ENCODE measurements at regions not wholly inside any gene's neighbourhood (a gene's known extent, or its start where the extent isn't known, plus 50 kb on each side); places are given as distances from the start of the nearest gene placed in this dataset.
"Not testable (repeated sequence)": the region's sequence is repeated elsewhere in the genome, so short reads cannot be mapped to it uniquely, and the experiment has no call there.

GRCh38 chr3:81887448-81887847 is 126.0 kb upstream of the GBE1 start:
- intact Hi-C loops (cut with micrococcal nuclease) = no loop called here
- Mint-ChIP-seq H3K4me1 (ENCODE audit: low read depth) (no peaks in the 10 kb centered on the region), H3K4me3 (no peak overlapping the region), H3K27ac (no peak overlapping the region), H3K9me3 (no peaks in the 10 kb centered on the region), H3K36me3 (ENCODE audit: low read depth) (no peaks in the 10 kb centered on the region), H3K27me3 (ENCODE audit: insufficient read depth) (no peaks in the 10 kb centered on the region)
- no peak for DNase-seq (ENCODE audit: low spot score)

- intact Hi-C loops (cut with micrococcal nuclease) = no loop called here
- Mint-ChIP-seq H3K4me3 (no peak overlapping the region), H3K27me3 (ENCODE audit: insufficient read depth) (no peaks in the 10 kb centered on the region), H3K27ac (no peak overlapping the region), H3K4me1 (ENCODE audit: low read depth) (no peaks in the 10 kb centered on the region), H3K9me3 (no peaks in the 10 kb centered on the region), H3K36me3 (ENCODE audit: low read depth) (no peaks in the 10 kb centered on the region)
- DNase-seq (ENCODE audit: low spot score) = no peak
Observed at GRCh38 chr3:81886081-81886480, 124.6 kb upstream of the GBE1 start.

GRCh38 chr3:81884791-81885190 is 123.3 kb upstream of the GBE1 start:
- Mint-ChIP-seq H3K27ac (no peak overlapping the region), H3K36me3 (ENCODE audit: low read depth) (no peaks in the 10 kb centered on the region), H3K4me3 (no peak overlapping the region), H3K9me3 (no peaks in the 10 kb centered on the region), H3K4me1 (ENCODE audit: low read depth) (no peaks in the 10 kb centered on the region), H3K27me3 (ENCODE audit: insufficient read depth) (no peaks in the 10 kb centered on the region)
- no peak for DNase-seq (ENCODE audit: low spot score)
- intact Hi-C loops (cut with micrococcal nuclease) = no loop called here

GRCh38 chr3:81876826-81877225 is 115.4 kb upstream of the GBE1 start:
- no peak for DNase-seq (ENCODE audit: low spot score)
- no peaks in the 10 kb centered on the region for H3K9me3 Mint-ChIP-seq

GRCh38 chr3:81874738-81875137 is 113.3 kb upstream of the GBE1 start:
- no peaks in the 10 kb centered on the region for H3K36me3 Mint-ChIP-seq (ENCODE audit: low read depth)
- no peak overlapping the region for H3K27ac Mint-ChIP-seq
- intact Hi-C loops (cut with micrococcal nuclease) = no loop called here
- no peaks in the 10 kb centered on the region for H3K4me1 Mint-ChIP-seq (ENCODE audit: low read depth)
- no peak overlapping the region for H3K4me3 Mint-ChIP-seq
- no peaks in the 10 kb centered on the region for H3K27me3 Mint-ChIP-seq (ENCODE audit: insufficient read depth)
- DNase-seq (ENCODE audit: low spot score) = no peak
- H3K9me3 Mint-ChIP-seq = no peaks in the 10 kb centered on the region

More at GRCh38 chr3:81876826-81877225, 115.4 kb upstream of the GBE1 start:
- intact Hi-C loops (cut with micrococcal nuclease) = no loop called here
- no peaks in the 10 kb centered on the region for H3K27me3 Mint-ChIP-seq (ENCODE audit: insufficient read depth)
- H3K4me1 Mint-ChIP-seq (ENCODE audit: low read depth) = no peaks in the 10 kb centered on the region
- H3K36me3 Mint-ChIP-seq (ENCODE audit: low read depth) = no peaks in the 10 kb centered on the region
- no peak overlapping the region for H3K4me3 Mint-ChIP-seq
- no peak overlapping the region for H3K27ac Mint-ChIP-seq

- Mint-ChIP-seq H3K36me3 (ENCODE audit: low read depth) (no peaks in the 10 kb centered on the region), H3K27me3 (ENCODE audit: insufficient read depth) (no peaks in the 10 kb centered on the region), H3K27ac (no peak overlapping the region), H3K4me1 (ENCODE audit: low read depth) (no peaks in the 10 kb centered on the region), H3K4me3 (no peak overlapping the region), H3K9me3 (no peaks in the 10 kb centered on the region)
- DNase-seq (ENCODE audit: low spot score) = no peak
- intact Hi-C loops (cut with micrococcal nuclease) = no loop called here
Observed at GRCh38 chr3:81872566-81872965, 111.1 kb upstream of the GBE1 start.

GRCh38 chr3:81871358-81872155 is 110.1 kb upstream of the GBE1 start:
- H3K4me1 Mint-ChIP-seq (ENCODE audit: low read depth) = no peaks in the 10 kb centered on the region
- no peaks in the 10 kb centered on the region for H3K27me3 Mint-ChIP-seq (ENCODE audit: insufficient read depth)
- intact Hi-C loops (cut with micrococcal nuclease) = no loop called here
- no peaks in the 10 kb centered on the region for H3K36me3 Mint-ChIP-seq (ENCODE audit: low read depth)
- H3K27ac Mint-ChIP-seq = no peak overlapping the region
- no peaks in the 10 kb centered on the region for H3K9me3 Mint-ChIP-seq
- no peak for DNase-seq (ENCODE audit: low spot score)
- no peak overlapping the region for H3K4me3 Mint-ChIP-seq

- no peaks in the 10 kb centered on the region for H3K9me3 Mint-ChIP-seq
- H3K27me3 Mint-ChIP-seq (ENCODE audit: insufficient read depth) = no peaks in the 10 kb centered on the region
- no peak overlapping the region for H3K27ac Mint-ChIP-seq
- H3K4me3 Mint-ChIP-seq = no peak overlapping the region
- H3K36me3 Mint-ChIP-seq (ENCODE audit: low read depth) = no peaks in the 10 kb centered on the region
- no peaks in the 10 kb centered on the region for H3K4me1 Mint-ChIP-seq (ENCODE audit: low read depth)
- intact Hi-C loops (cut with micrococcal nuclease) = no loop called here
- no peak for DNase-seq (ENCODE audit: low spot score)
Observed at GRCh38 chr3:81869382-81869781, 107.9 kb upstream of the GBE1 start.

- DNase-seq (ENCODE audit: low spot score) = no peak
- no peaks in the 10 kb centered on the region for H3K4me1 Mint-ChIP-seq (ENCODE audit: low read depth)
- H3K9me3 Mint-ChIP-seq = no peaks in the 10 kb centered on the region
- H3K27ac Mint-ChIP-seq = no peak overlapping the region
- H3K27me3 Mint-ChIP-seq (ENCODE audit: insufficient read depth) = peaks cover 1% of the 10 kb centered on the region
- no peaks in the 10 kb centered on the region for H3K36me3 Mint-ChIP-seq (ENCODE audit: low read depth)
- intact Hi-C loops (cut with micrococcal nuclease) = no loop called here
- no peak overlapping the region for H3K4me3 Mint-ChIP-seq
Observed at GRCh38 chr3:81868597-81868996, 107.2 kb upstream of the GBE1 start.

GRCh38 chr3:81867875-81868274 is 106.4 kb upstream of the GBE1 start:
- Mint-ChIP-seq H3K9me3 (no peaks in the 10 kb centered on the region), H3K27ac (no peak overlapping the region), H3K4me3 (no peak overlapping the region), H3K36me3 (ENCODE audit: low read depth) (no peaks in the 10 kb centered on the region), H3K27me3 (ENCODE audit: insufficient read depth) (peaks cover 1% of the 10 kb centered on the region), H3K4me1 (ENCODE audit: low read depth) (no peaks in the 10 kb centered on the region)
- no peak for DNase-seq (ENCODE audit: low spot score)
- intact Hi-C loops (cut with micrococcal nuclease) = no loop called here

GRCh38 chr3:81865164-81865563 is 103.7 kb upstream of the GBE1 start:
- H3K27me3 Mint-ChIP-seq (ENCODE audit: insufficient read depth); intact Hi-C loops (cut with micrococcal nuclease); H3K36me3 Mint-ChIP-seq (ENCODE audit: low read depth); H3K27ac Mint-ChIP-seq; H3K9me3 Mint-ChIP-seq; H3K4me1 Mint-ChIP-seq (ENCODE audit: low read depth); DNase-seq (ENCODE audit: low spot score); H3K4me3 Mint-ChIP-seq: not testable (repeated sequence)

GRCh38 chr3:81864272-81864671 is 102.8 kb upstream of the GBE1 start:
- DNase-seq (ENCODE audit: low spot score) = no peak
- Mint-ChIP-seq H3K27me3 (ENCODE audit: insufficient read depth) (peaks cover 1% of the 10 kb centered on the region), H3K9me3 (no peaks in the 10 kb centered on the region), H3K27ac (no peak overlapping the region), H3K4me3 (no peak overlapping the region), H3K36me3 (ENCODE audit: low read depth) (no peaks in the 10 kb centered on the region), H3K4me1 (ENCODE audit: low read depth) (no peaks in the 10 kb centered on the region)
- intact Hi-C loops (cut with micrococcal nuclease) = no loop called here

- Mint-ChIP-seq H3K4me1 (ENCODE audit: low read depth) (no peaks in the 10 kb centered on the region), H3K4me3 (no peak overlapping the region), H3K27ac (no peak overlapping the region), H3K36me3 (ENCODE audit: low read depth) (no peaks in the 10 kb centered on the region), H3K9me3 (no peaks in the 10 kb centered on the region), H3K27me3 (ENCODE audit: insufficient read depth) (peaks cover 1% of the 10 kb centered on the region)
- no peak for DNase-seq (ENCODE audit: low spot score)
- intact Hi-C loops (cut with micrococcal nuclease) = no loop called here
Observed at GRCh38 chr3:81863756-81864155, 102.3 kb upstream of the GBE1 start.

- H3K27ac Mint-ChIP-seq = no peak overlapping the region
- H3K4me3 Mint-ChIP-seq = no peak overlapping the region
- no peaks in the 10 kb centered on the region for H3K4me1 Mint-ChIP-seq (ENCODE audit: low read depth)
- intact Hi-C loops (cut with micrococcal nuclease) = no loop called here
- H3K27me3 Mint-ChIP-seq (ENCODE audit: insufficient read depth) = peaks cover 1% of the 10 kb centered on the region
- no peak for DNase-seq (ENCODE audit: low spot score)
- H3K36me3 Mint-ChIP-seq (ENCODE audit: low read depth) = no peaks in the 10 kb centered on the region
- H3K9me3 Mint-ChIP-seq = no peaks in the 10 kb centered on the region
Observed at GRCh38 chr3:81861593-81861992, 100.1 kb upstream of the GBE1 start.
